CD4-positive, CD25-positive, alpha-beta regulatory T cell (primary cell): ENCODE measurements at regions not wholly inside any gene's neighbourhood (a gene's known extent, or its start where the extent isn't known, plus 50 kb on each side); places are given as distances from the start of the nearest gene placed in this dataset.
A peak's percentile ranks its signal among the peaks of the same experiment; 100 is the strongest.

Source experiments
- ATAC-seq, 2 donors: fragments of 150-1000 bp; cut with Tn5 transposase; one replicate each; pipeline ENCODE4 v1.10.0; 2021; ENCODE audit warnings: low read depth in 2 of 2, moderate number of reproducible peaks in 2 of 2, moderate library complexity in 1 of 2
- DNase-seq, 3 donors: peaks; one replicate each; pipeline versions ENCODE4 v3.0.0 to v3.0.0-alpha.2; 2012 to 2022; ENCODE audit warnings: mixed read lengths in 1 of 3
- H3K27ac ChIP-seq: one replicate; pipeline ENCODE4 v1.7.0; 2013; ENCODE audit warnings: mild to moderate bottlenecking, low read length; ENCODE audit not compliant: insufficient read depth, poor library complexity, severe bottlenecking
- H3K27me3 ChIP-seq: one replicate; pipeline ENCODE4 v1.7.0; 2013; ENCODE audit warnings: low read length; ENCODE audit not compliant: control insufficient read depth, insufficient read depth
- H3K36me3 ChIP-seq: one replicate; pipeline ENCODE4 v1.7.0; 2013; ENCODE audit warnings: mild to moderate bottlenecking, low read length, moderate library complexity; ENCODE audit not compliant: control insufficient read depth, insufficient read depth
- H3K4me1 ChIP-seq: 2 replicates; pipeline ENCODE4 v1.7.0; 2013; ENCODE audit warnings: mild to moderate bottlenecking, low read length; ENCODE audit not compliant: insufficient read depth, control insufficient read depth, poor library complexity, severe bottlenecking
- H3K4me3 ChIP-seq: one replicate; pipeline ENCODE4 v1.7.0; 2013; ENCODE audit warnings: low read depth, mild to moderate bottlenecking, low read length, moderate library complexity
- H3K9me3 ChIP-seq, 2 experiments: 1 replicate in 1 of 2; 2 replicates in 1 of 2; pipeline ENCODE4 v1.7.0; 2013; ENCODE audit warnings: low read length in 2 of 2, mild to moderate bottlenecking in 1 of 2, moderate library complexity in 1 of 2; ENCODE audit not compliant: control insufficient read depth in 2 of 2
- H3K27ac Mint-ChIP-seq, 3 donors: one replicate each; pipeline ENCODE4 v1.8.0; 2020 to 2022; ENCODE audit warnings: mild to moderate bottlenecking in 3 of 3, mixed read lengths in 3 of 3, moderate library complexity in 2 of 3
- H3K27me3 Mint-ChIP-seq: one replicate; pipeline ENCODE4 v1.8.0; 2022; ENCODE audit warnings: mild to moderate bottlenecking, mixed read lengths
- H3K36me3 Mint-ChIP-seq: one replicate; pipeline ENCODE4 v1.8.0; 2020; ENCODE audit warnings: mixed read lengths
- H3K4me1 Mint-ChIP-seq, 4 donors: one replicate each; pipeline ENCODE4 v1.8.0; 2020 to 2022; ENCODE audit warnings: mixed read lengths in 4 of 4, mild to moderate bottlenecking in 1 of 4
- H3K4me3 Mint-ChIP-seq, 4 donors: one replicate each; pipeline ENCODE4 v1.8.0; 2020 to 2022; ENCODE audit warnings: mild to moderate bottlenecking in 4 of 4, mixed read lengths in 4 of 4, moderate library complexity in 3 of 4
- H3K9me3 Mint-ChIP-seq, 7 donors: one replicate each; pipeline ENCODE4 v1.8.0; 2020 to 2022; ENCODE audit warnings: mixed read lengths in 7 of 7, mild to moderate bottlenecking in 3 of 7, moderate library complexity in 2 of 7

DNA sequence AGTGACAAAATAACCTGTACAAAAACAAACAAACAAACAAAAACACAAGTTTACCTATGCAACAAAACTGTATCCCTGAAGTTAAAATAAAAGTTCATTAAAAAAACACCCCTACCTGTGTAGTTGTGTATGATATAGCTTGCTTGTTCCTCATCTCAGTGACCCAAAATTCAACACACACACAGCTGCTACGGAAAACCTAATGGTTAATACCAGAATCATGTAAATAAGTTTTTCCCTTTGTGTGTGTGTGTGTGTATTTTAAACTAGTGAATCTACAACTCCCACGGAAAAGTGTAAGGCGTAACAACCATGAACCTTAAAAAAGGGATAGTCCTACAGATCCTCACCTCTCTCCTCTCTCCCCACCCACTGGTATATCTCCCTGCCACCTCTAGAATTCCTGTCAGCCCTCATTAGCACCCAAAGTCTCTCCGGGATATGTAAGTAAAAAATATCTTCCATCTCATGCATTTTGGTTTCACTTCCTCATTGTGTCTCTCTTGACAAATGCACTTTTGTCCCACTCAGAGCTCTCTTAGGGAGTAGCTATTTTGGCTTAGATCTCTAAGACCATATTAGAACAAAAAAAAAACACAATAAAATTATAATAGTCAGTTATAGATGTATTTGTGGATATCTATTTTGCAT is 2236.5 kb downstream of the PCDH9 start:
- no peaks in the 10 kb centered on the region for H3K36me3 ChIP-seq
- DNase-seq (no peak), ATAC-seq (no peak)
- H3K9me3 ChIP-seq: no peaks in the 10 kb centered on the region
- no peaks in the 10 kb centered on the region for H3K4me1 ChIP-seq
- Mint-ChIP-seq H3K27ac (no peak overlapping the region), H3K4me1 (no peaks in the 10 kb centered on the region), H3K27me3 (no peaks in the 10 kb centered on the region), H3K9me3 (peaks cover 3 to 22% (median 10%) of the 10 kb centered on the region in 7 donors), H3K4me3 (no peak overlapping the region), H3K36me3 (no peaks in the 10 kb centered on the region)
- no peak overlapping the region for H3K4me3 ChIP-seq
- no peaks in the 10 kb centered on the region for H3K27me3 ChIP-seq
- H3K27ac ChIP-seq: no peak overlapping the region

DNA sequence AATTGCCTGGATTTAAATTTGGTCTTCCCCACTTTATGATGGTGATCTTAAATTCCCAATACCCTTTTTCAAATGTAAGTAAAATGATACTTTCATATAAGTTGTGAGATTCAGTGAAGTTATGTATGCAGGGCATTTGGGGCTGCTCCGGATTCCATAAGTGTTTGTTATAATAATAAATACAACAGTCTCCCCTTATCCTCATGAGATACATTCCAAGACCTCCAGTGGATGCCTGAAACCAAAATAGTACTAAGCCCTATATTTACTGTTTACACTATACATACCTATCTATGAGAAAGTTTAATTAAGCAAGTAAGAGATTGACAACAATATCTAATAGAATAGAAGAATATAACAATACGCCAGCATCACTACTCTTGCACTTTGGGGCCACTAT is 2237.8 kb downstream of the PCDH9 start:
- DNase-seq: no peak

DNA sequence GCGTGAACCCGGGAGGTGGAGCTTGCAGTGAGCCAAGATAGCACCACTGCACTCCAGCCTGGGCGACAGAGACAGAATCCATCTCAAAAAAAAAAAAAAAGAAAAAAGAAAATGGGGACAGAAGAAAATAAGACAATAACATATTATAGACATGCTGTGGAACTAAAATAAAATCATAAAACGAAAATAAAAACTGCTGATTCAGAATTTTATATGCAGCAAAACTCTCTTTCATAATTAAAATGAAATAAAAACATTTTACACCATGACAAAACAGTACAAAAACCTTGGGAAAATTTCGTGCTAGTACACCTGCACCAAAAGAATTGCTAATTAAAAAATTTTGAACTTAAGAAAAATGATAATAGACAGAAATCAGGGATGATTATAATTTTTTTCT is 2245.1 kb downstream of the PCDH9 start:
- no peaks in the 10 kb centered on the region for H3K4me1 ChIP-seq
- ATAC-seq (no peak), DNase-seq (no peak)
- no peak overlapping the region for H3K27ac ChIP-seq
- Mint-ChIP-seq H3K27me3 (no peaks in the 10 kb centered on the region), H3K4me3 (no peak overlapping the region), H3K4me1 (no peaks in the 10 kb centered on the region), H3K27ac (no peak overlapping the region), H3K36me3 (no peaks in the 10 kb centered on the region), H3K9me3 (peaks cover 2 to 19% (median 5%) of the 10 kb centered on the region in 7 donors)
- no peaks in the 10 kb centered on the region for H3K36me3 ChIP-seq
- H3K4me3 ChIP-seq: no peak overlapping the region
- no peaks in the 10 kb centered on the region for H3K27me3 ChIP-seq
- H3K9me3 ChIP-seq: peaks cover 0 to 9% of the 10 kb centered on the region in 2 experiments

More for the DNA sequence above, 2237.8 kb downstream of the PCDH9 start:
- H3K4me1 ChIP-seq: no peaks in the 10 kb centered on the region
- no peak for ATAC-seq
- Mint-ChIP-seq H3K36me3 (no peaks in the 10 kb centered on the region), H3K27me3 (no peaks in the 10 kb centered on the region), H3K27ac (no peak overlapping the region), H3K4me1 (no peaks in the 10 kb centered on the region), H3K9me3 (peaks cover 3 to 23% (median 10%) of the 10 kb centered on the region in 7 donors), H3K4me3 (no peak overlapping the region)
- H3K36me3 ChIP-seq: no peaks in the 10 kb centered on the region
- H3K27ac ChIP-seq: no peak overlapping the region
- H3K27me3 ChIP-seq: no peaks in the 10 kb centered on the region
- no peak overlapping the region for H3K4me3 ChIP-seq
- H3K9me3 ChIP-seq: no peaks in the 10 kb centered on the region

DNA sequence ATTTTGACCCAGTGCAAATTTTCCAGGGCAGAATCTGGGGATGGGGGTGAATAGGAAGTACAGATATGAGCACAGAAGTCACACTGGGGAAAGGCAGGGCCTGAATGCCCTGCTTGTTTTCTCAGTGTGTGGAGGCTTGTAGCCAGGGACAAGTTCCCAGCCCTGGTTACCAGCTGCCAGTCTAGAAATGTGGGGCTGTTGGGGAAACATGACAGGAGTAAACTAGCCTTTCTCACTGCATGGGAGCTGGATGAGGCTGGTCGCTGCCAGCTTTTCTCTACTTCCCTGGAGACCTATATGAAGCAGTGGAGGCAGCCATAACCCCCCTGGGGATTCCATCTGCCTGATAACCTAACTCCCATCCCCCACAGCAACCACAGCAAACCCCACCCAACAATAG is 2267.7 kb downstream of the PCDH9 start:
- Mint-ChIP-seq H3K9me3 (peaks cover 2 to 30% (median 12%) of the 10 kb centered on the region in 7 donors), H3K4me1 (no peaks in the 10 kb centered on the region), H3K27ac (peak overlapping the region in 1 of 3 donors; percentile 60), H3K27me3 (no peaks in the 10 kb centered on the region), H3K36me3 (no peaks in the 10 kb centered on the region), H3K4me3 (no peak overlapping the region)
- H3K4me1 ChIP-seq: no peaks in the 10 kb centered on the region
- no peak overlapping the region for H3K4me3 ChIP-seq
- no peaks in the 10 kb centered on the region for H3K36me3 ChIP-seq
- DNase-seq: no peak
- H3K27me3 ChIP-seq: no peaks in the 10 kb centered on the region
- ATAC-seq: no peak
- no peak overlapping the region for H3K27ac ChIP-seq
- H3K9me3 ChIP-seq: peaks cover 4 to 8% of the 10 kb centered on the region in 2 experiments

DNA sequence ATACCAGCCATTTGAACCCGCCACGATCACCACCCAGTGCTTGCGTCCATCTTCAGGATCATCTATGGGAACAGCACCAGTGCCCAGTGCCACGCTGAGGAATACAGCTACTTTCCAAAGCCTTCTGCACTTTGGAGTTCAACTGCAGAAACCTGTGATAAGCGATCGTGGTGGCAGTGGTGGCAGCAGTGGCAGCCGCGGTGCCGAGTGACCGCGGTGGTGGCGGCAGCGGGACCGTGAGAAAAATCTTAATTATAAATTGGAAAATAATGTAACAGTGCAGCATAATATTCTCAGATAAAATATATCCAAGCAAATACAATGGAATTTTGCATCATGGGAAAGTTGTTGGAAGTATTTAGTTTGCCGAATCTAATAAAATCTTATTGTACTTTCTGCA is 2270.9 kb downstream of the PCDH9 start:
- ATAC-seq: no peak
- peaks cover 5 to 6% of the 10 kb centered on the region in 2 experiments for H3K9me3 ChIP-seq
- H3K9me3 Mint-ChIP-seq: peaks cover 0 to 21% (median 9%) of the 10 kb centered on the region in 7 donors
- H3K27me3 ChIP-seq: no peaks in the 10 kb centered on the region
- no peak for DNase-seq
- H3K27ac Mint-ChIP-seq: no peak overlapping the region
- no peaks in the 10 kb centered on the region for H3K4me1 Mint-ChIP-seq
- no peaks in the 10 kb centered on the region for H3K27me3 Mint-ChIP-seq
- H3K4me3 Mint-ChIP-seq: no peak overlapping the region
- no peaks in the 10 kb centered on the region for H3K36me3 Mint-ChIP-seq
- no peaks in the 10 kb centered on the region for H3K4me1 ChIP-seq
- H3K27ac ChIP-seq: no peak overlapping the region
- H3K4me3 ChIP-seq: no peak overlapping the region
- H3K36me3 ChIP-seq: no peaks in the 10 kb centered on the region

DNA sequence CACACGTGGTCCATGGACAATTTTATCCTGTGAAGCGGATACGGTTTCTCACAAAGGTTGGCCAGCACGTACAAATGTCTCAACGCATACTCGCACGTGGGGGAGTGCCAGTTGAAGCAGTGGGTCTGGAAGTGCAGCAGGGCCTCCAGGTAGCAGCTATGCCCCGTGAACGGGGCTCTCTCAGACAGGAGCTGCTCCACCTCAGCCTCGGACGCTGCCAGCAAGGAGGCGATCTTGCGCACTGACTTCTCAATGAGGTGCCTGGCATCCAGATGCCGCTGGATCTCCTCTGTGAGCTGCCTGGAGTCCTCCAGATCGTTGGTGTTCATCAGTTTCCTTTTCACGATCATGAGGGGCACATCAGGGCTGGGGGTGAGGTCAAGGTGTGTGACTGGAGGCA is 2272.0 kb downstream of the PCDH9 start:
- Histone ChIP-seq H3K9me3 (peaks cover 5 to 7% of the 10 kb centered on the region in 2 experiments), H3K27ac (no peak overlapping the region), H3K4me3 (no peak overlapping the region), H3K4me1 (no peaks in the 10 kb centered on the region), H3K36me3 (no peaks in the 10 kb centered on the region), H3K27me3 (no peaks in the 10 kb centered on the region)
- Mint-ChIP-seq H3K27ac (no peak overlapping the region), H3K4me3 (no peak overlapping the region), H3K27me3 (no peaks in the 10 kb centered on the region), H3K36me3 (no peaks in the 10 kb centered on the region), H3K9me3 (peaks cover 0 to 21% (median 7%) of the 10 kb centered on the region in 7 donors), H3K4me1 (no peaks in the 10 kb centered on the region)
- DNase-seq: no peak
- no peak for ATAC-seq

DNA sequence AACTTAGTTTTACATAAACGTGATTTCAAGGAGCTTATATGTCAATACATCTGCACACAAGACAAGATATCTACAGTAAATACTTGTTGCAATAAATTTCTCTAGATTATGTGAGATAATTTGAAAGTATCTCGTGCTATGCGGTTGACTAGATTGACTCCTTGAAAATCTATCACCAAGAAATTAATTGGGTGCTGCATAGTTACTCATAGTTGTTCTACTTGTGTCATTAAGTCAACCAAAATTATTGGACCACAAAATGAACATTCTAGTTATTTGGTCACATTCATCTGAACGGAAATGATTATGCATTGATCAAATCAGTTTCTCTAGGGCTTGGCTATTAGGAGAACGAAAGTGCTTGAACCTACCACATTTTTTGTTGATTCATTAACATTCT is 2291.5 kb downstream of the PCDH9 start:
- no peak overlapping the region for H3K4me3 ChIP-seq
- Mint-ChIP-seq H3K27me3 (no peaks in the 10 kb centered on the region), H3K9me3 (peaks cover 0 to 6% (median 3%) of the 10 kb centered on the region in 7 donors), H3K4me1 (no peaks in the 10 kb centered on the region), H3K27ac (no peak overlapping the region), H3K4me3 (no peak overlapping the region), H3K36me3 (no peaks in the 10 kb centered on the region)
- ATAC-seq (no peak), DNase-seq (no peak)
- H3K36me3 ChIP-seq: no peaks in the 10 kb centered on the region
- H3K4me1 ChIP-seq: no peaks in the 10 kb centered on the region
- H3K9me3 ChIP-seq: peaks cover 2 to 6% of the 10 kb centered on the region in 2 experiments
- H3K27me3 ChIP-seq: no peaks in the 10 kb centered on the region
- H3K27ac ChIP-seq: no peak overlapping the region

DNA sequence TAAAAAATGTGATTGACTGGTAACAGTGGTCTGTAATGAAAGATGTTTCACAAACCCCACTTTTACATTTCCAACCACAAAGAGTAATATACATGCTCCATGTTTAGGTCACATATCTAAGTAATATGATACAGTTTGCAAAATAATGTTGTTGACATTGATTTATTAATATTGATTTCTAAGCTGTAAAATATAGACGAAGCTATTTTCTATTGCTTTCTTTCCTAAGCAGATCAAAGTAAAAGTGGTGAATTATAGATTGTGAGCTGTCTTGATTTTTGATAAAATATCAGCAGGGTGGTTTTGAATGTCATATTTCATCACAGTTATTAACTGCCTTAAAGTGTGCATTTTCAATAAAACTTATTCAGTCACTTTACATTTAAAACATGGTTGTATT is 2292.8 kb downstream of the PCDH9 start:
- no peak overlapping the region for H3K27ac ChIP-seq
- Mint-ChIP-seq H3K27me3 (no peaks in the 10 kb centered on the region), H3K4me3 (no peak overlapping the region), H3K4me1 (no peaks in the 10 kb centered on the region), H3K9me3 (peaks cover 0 to 6% (median 3%) of the 10 kb centered on the region in 7 donors), H3K36me3 (no peaks in the 10 kb centered on the region), H3K27ac (no peak overlapping the region)
- H3K9me3 ChIP-seq: peaks cover 2 to 6% of the 10 kb centered on the region in 2 experiments
- DNase-seq (no peak), ATAC-seq (no peak)
- no peaks in the 10 kb centered on the region for H3K36me3 ChIP-seq
- no peaks in the 10 kb centered on the region for H3K4me1 ChIP-seq
- H3K27me3 ChIP-seq: no peaks in the 10 kb centered on the region
- H3K4me3 ChIP-seq: no peak overlapping the region
